GM23248 (cell line): ENCODE measurements at regions not wholly inside any gene's neighbourhood (a gene's known extent, or its start where the extent isn't known, plus 50 kb on each side); places are given as distances from the start of the nearest gene placed in this dataset.
"Not testable (repeated sequence)": the region's sequence is repeated elsewhere in the genome, so short reads cannot be mapped to it uniquely, and the experiment has no call there.

ENCODE experiments used
- DNase-seq: peaks from one replicate; pipeline ENCODE4 v3.0.0-alpha.2; 2015
- H2AFZ ChIP-seq: fragments of 200-600 bp; sonication (generic); 2 replicates; pipeline ENCODE4 v1.6.1; 2016; ENCODE audit warnings: antibody characterized with exemption
- H3F3A ChIP-seq: fragments of 200-600 bp; sonication (generic); 2 replicates; pipeline ENCODE4 v1.6.1; 2016; ENCODE audit warnings: mild to moderate bottlenecking, antibody characterized with exemption, mixed run types; ENCODE audit not compliant: insufficient read depth
- H3K27ac ChIP-seq: fragments of 200-600 bp; sonication (generic); 2 replicates; pipeline ENCODE4 v1.5.1; 2016; ENCODE audit warnings: mild to moderate bottlenecking
- H3K27me3 ChIP-seq: fragments of 200-600 bp; sonication (generic); replicated peaks from 2 replicates; pipeline ENCODE4 v1.6.1; 2016; ENCODE audit warnings: mild to moderate bottlenecking; ENCODE audit not compliant: insufficient read depth
- H3K36me3 ChIP-seq: fragments of 200-600 bp; sonication (generic); 2 replicates; pipeline ENCODE4 v1.6.1; 2016; ENCODE audit warnings: low read depth, mild to moderate bottlenecking
- H3K4me1 ChIP-seq: fragments of 200-600 bp; sonication (generic); 2 replicates; pipeline ENCODE4 v1.6.1; 2016; ENCODE audit warnings: mild to moderate bottlenecking; ENCODE audit not compliant: insufficient read depth
- H3K4me2 ChIP-seq: fragments of 200-600 bp; sonication (generic); one replicate; pipeline ENCODE4 v1.6.1; 2016; ENCODE audit warnings: mild to moderate bottlenecking; ENCODE audit not compliant: unreplicated experiment
- H3K4me3 ChIP-seq: fragments of 200-600 bp; sonication (generic); 2 replicates; pipeline ENCODE4 v1.5.1; 2016; ENCODE audit warnings: mild to moderate bottlenecking
- H3K79me2 ChIP-seq: fragments of 200-600 bp; sonication (generic); 2 replicates; pipeline ENCODE4 v1.6.1; 2016; ENCODE audit warnings: mild to moderate bottlenecking; ENCODE audit not compliant: insufficient read depth
- H3K9ac ChIP-seq: fragments of 200-600 bp; sonication (generic); 2 replicates; pipeline ENCODE4 v1.6.1; 2016; ENCODE audit warnings: mild to moderate bottlenecking
- H3K9me2 ChIP-seq: fragments of 200-600 bp; sonication (generic); 2 replicates; pipeline ENCODE4 v1.6.1; 2016; ENCODE audit warnings: mixed run types, mild to moderate bottlenecking, moderate library complexity; ENCODE audit not compliant: insufficient read depth
- H3K9me3 ChIP-seq: fragments of 200-600 bp; sonication (generic); one replicate; pipeline ENCODE4 v1.6.1; 2017; ENCODE audit warnings: low read depth
- H4K20me1 ChIP-seq: fragments of 200-600 bp; sonication (generic); 2 replicates; pipeline ENCODE4 v1.6.0; 2016; ENCODE audit not compliant: insufficient read depth
- EZH2 ChIP-seq: fragments of 200-600 bp; sonication (generic); IDR thresholded peaks from 2 replicates; pipeline ENCODE4 v1.6.1; 2018; ENCODE audit warnings: antibody characterized with exemption, mild to moderate bottlenecking; ENCODE audit not compliant: insufficient read depth, poor library complexity, severe bottlenecking
- EZH2phosphoT487 ChIP-seq: fragments of 200-600 bp; sonication (generic); IDR thresholded peaks from 2 replicates; pipeline ENCODE4 v1.6.1; 2018; ENCODE audit warnings: antibody characterized with exemption, moderate library complexity, mild to moderate bottlenecking, low read depth; ENCODE audit not compliant: insufficient read depth
- WGBS, 2 experiments: methylation state at CpG; one replicate each; pipeline ENCODE4 v1.1.6; 2015 to 2017; ENCODE audit warnings: low lambda C conversion rate in 2 of 2, low coverage in 1 of 2; ENCODE audit errors: missing lambda C conversion rate in 2 of 2; 5-methylcytosine and 5-hydroxymethylcytosine counted together
- in situ Hi-C: fragments of 300-500 bp; cut with MboI; formaldehyde crosslinking; loops from 2 replicates; pipeline ENCODE4 v1.15.0; 2020

- H3K4me1 ChIP-seq, result peaks cover 17% of the 10 kb centered on the region
- in situ Hi-C loops, result no loop called here
- no peak for TF ChIP-seq EZH2phosphoT487
- TF ChIP-seq EZH2, result no peak
- WGBS, 2 experiments, result 85 to 93% methylated on average over 1 of the region's 1 CpG
- H3F3A ChIP-seq, result peaks cover 11% of the 10 kb centered on the region; the same call in 1 of the 2 replicates
- no peaks in the 10 kb centered on the region for H3K27me3 ChIP-seq
- no peak overlapping the region for H3K9ac ChIP-seq
- H3K79me2 ChIP-seq, result no peaks in the 10 kb centered on the region
- H3K9me3 ChIP-seq, result no peaks in the 10 kb centered on the region
- H3K36me3 ChIP-seq, result no peaks in the 10 kb centered on the region
- no peak overlapping the region for H2AFZ ChIP-seq
- H3K4me2 ChIP-seq, result no peak overlapping the region
- H3K27ac ChIP-seq, result no peak overlapping the region
- H4K20me1 ChIP-seq, result no peaks in the 10 kb centered on the region
- no peak for DNase-seq
- no peak overlapping the region for H3K4me3 ChIP-seq
- no peaks in the 10 kb centered on the region for H3K9me2 ChIP-seq
Measured at GRCh38 chr21:14886001-14886400, 178.8 kb downstream of the NRIP1 start.

DNA sequence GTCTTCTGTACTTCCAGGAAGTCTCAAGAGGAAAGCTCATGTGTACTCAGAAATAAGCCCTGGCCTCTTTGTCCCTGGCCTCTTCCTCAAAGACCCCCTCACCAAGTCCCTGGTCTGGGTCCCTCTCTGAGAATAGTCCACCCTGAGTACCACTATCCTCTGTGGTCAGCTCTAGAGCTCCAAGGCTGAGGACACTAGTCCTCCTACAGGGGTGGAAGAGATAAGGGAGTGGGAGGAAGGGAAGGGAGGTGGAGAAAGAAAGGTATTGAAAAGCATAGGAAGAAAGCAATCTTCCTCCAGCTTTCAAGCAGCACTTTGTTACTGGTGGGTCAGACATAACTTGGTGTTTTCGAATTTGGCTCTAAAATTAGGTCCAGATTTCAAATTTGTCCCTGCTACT lies 181.4 kb downstream of the NRIP1 start:
- DNase-seq, result no peak
- H3K4me2 ChIP-seq, result no peak overlapping the region
- no peaks in the 10 kb centered on the region for H4K20me1 ChIP-seq
- TF ChIP-seq EZH2 (no peak), EZH2phosphoT487 (no peak)
- no peaks in the 10 kb centered on the region for H3K9me3 ChIP-seq
- H3K9me2 ChIP-seq, result no peaks in the 10 kb centered on the region
- H3K27ac ChIP-seq, result no peak overlapping the region
- no peak overlapping the region for H3K4me3 ChIP-seq
- H2AFZ ChIP-seq, result no peak overlapping the region
- WGBS, 2 experiments, result 83 to 97% methylated on average over 1 of the region's 1 CpG
- peaks cover 18% of the 10 kb centered on the region for H3K4me1 ChIP-seq
- no peak overlapping the region for H3K9ac ChIP-seq
- in situ Hi-C loops, result no loop called here
- H3K79me2 ChIP-seq, result no peaks in the 10 kb centered on the region
- H3F3A ChIP-seq, result peaks cover 34% of the 10 kb centered on the region
- H3K27me3 ChIP-seq, result no peaks in the 10 kb centered on the region
- H3K36me3 ChIP-seq, result no peaks in the 10 kb centered on the region

DNA sequence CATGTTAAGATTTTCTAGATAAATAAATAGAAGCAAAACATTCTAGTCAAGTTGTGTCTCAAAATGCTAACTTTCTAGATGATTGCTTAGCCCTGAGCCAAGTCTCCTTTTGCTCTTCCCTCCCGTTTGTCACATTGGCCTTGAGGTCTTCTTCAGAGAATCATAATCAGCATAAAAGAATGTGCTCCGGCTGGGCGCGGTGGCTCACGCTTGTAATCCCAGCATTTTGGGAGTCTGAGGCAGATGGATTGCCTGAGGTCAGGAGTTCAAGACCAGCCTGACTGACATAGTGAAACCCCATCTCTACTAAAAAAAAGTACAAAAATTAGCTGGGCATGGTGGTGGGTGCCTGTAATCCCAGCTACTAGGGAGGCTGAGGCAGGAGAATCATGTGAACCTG lies 182.3 kb downstream of the NRIP1 start:
- in situ Hi-C loops, H4K20me1 ChIP-seq, H3K4me3 ChIP-seq, H3K4me2 ChIP-seq, H3K27ac ChIP-seq, H3K79me2 ChIP-seq, DNase-seq, H2AFZ ChIP-seq, H3K27me3 ChIP-seq, H3K9ac ChIP-seq, H3K9me3 ChIP-seq, H3K9me2 ChIP-seq, H3K36me3 ChIP-seq: not testable (repeated sequence)
- Histone ChIP-seq H3K4me1 (peaks cover 26% of the 10 kb centered on the region), H3F3A (peaks cover 41% of the 10 kb centered on the region)
- 92 to 94% methylated on average over 5 of the region's 5 CpGs for WGBS, 2 experiments

GRCh38 chr21:14881863-14882499 lies 182.8 kb downstream of the NRIP1 start:
- Histone ChIP-seq H3K27ac (no peak overlapping the region), H3K79me2 (no peaks in the 10 kb centered on the region), H3K4me1 (peaks cover 31% of the 10 kb centered on the region), H3K4me3 (no peak overlapping the region), H2AFZ (no peak overlapping the region), H3K9me3 (no peaks in the 10 kb centered on the region), H4K20me1 (no peaks in the 10 kb centered on the region), H3F3A (peaks cover 47% of the 10 kb centered on the region), H3K9ac (no peak overlapping the region), H3K27me3 (no peaks in the 10 kb centered on the region), H3K9me2 (no peaks in the 10 kb centered on the region), H3K4me2 (peak overlapping the region; percentile 15), H3K36me3 (no peaks in the 10 kb centered on the region)
- DNase-seq, result no peak
- in situ Hi-C loops, result no loop called here
- 90 to 99% methylated on average over 2 of the region's 2 CpGs for WGBS, 2 experiments
- TF ChIP-seq EZH2phosphoT487 (no peak), EZH2 (no peak)

DNA sequence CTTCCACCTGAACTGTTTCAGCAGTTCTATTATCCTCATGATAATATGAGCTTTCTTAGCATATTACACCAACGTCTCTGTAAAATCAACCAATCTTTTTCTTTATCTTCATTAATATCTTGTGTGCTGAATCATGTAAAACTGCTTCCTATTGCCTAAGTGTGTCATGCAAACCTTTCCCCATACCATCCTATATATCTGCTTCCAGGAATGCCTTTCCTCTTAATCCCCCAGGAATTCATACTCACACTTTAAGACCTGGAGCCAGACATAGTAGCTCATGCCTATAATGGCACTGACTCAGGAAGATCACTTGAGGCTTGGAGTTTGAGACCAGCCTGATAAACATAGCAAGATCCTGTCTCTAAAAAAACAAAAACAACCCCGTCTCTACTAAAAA lies 183.9 kb downstream of the NRIP1 start:
- no peak overlapping the region for H3K9ac ChIP-seq
- no peaks in the 10 kb centered on the region for H3K9me2 ChIP-seq
- no peaks in the 10 kb centered on the region for H3K27me3 ChIP-seq
- WGBS, 2 experiments, result 0 to 10% methylated on average over 2 of the region's 2 CpGs
- H2AFZ ChIP-seq, result no peak overlapping the region
- H3F3A ChIP-seq, result peaks cover 48% of the 10 kb centered on the region
- no peaks in the 10 kb centered on the region for H3K79me2 ChIP-seq
- H3K4me3 ChIP-seq, result no peak overlapping the region
- peak; percentile 86 for DNase-seq
- H3K36me3 ChIP-seq, result no peaks in the 10 kb centered on the region
- H4K20me1 ChIP-seq, result no peaks in the 10 kb centered on the region
- no peaks in the 10 kb centered on the region for H3K9me3 ChIP-seq
- in situ Hi-C loops, result no loop called here
- peak overlapping the region; percentile 41 for H3K4me2 ChIP-seq
- H3K4me1 ChIP-seq, result peaks cover 31% of the 10 kb centered on the region
- TF ChIP-seq EZH2 (no peak), EZH2phosphoT487 (no peak)
- peak overlapping the region; percentile 47 for H3K27ac ChIP-seq
